ENCODE measurements at regions not wholly inside any gene's neighbourhood (a gene's known extent, or its start where the extent isn't known, plus 50 kb on each side); places are given as distances from the start of the nearest gene placed in this dataset.
A peak's percentile ranks its signal among the peaks of the same experiment; 100 is the strongest.

DNA sequence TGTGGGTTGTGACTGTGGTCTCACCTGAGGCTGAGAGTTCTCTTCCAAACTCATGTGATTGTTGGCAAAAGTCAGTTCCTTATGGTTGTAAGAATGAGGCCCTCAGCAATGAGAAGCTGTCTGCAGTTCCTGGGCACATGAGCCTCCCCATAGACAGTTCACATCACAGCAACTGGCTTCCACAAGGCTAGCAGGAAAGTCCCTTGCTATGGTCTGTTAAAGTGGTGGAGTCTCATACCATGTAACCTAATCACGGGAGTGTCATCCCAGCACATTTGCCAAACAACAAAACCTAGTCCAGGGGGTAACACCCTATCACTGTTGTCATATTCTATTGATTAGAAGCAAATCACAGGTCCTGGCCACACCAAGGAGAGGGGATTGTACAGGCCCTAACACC lies 163.8 kb downstream of the BACH1 start:
- Histone ChIP-seq H3K27me3 (ENCODE audit: control insufficient read depth, insufficient read depth, low read length) (no peaks in the 10 kb centered on the region), H3K9me3 (ENCODE audit: control insufficient read depth, insufficient read depth, low read length) (no peaks in the 10 kb centered on the region), H4K20me1 (ENCODE audit: insufficient read depth, low read length) (no peaks in the 10 kb centered on the region), H3K23ac (ENCODE audit: low read depth, low read length) (no peak overlapping the region), H4K91ac (ENCODE audit: insufficient read depth, low read depth, low read length) (no peak overlapping the region), H3K79me1 (ENCODE audit: low read depth in 1 of 2, low read length in 2 of 2) (no peaks in the 10 kb centered on the region), H2AK5ac (ENCODE audit: low read depth, low read length) (peak overlapping the region; percentile 4; the same call in 1 of the 2 replicates), H3K9ac (ENCODE audit: low read depth, low read length) (no peak overlapping the region), H3K4me1 (ENCODE audit: control insufficient read depth, insufficient read depth, low read length) (no peaks in the 10 kb centered on the region), H2BK15ac (ENCODE audit: low read depth, low read length) (no peak overlapping the region), H3K18ac (ENCODE audit: low read depth, low read length) (no peak overlapping the region), H3K9me1 (ENCODE audit: insufficient read depth, low read length) (peaks cover 6% of the 10 kb centered on the region), H2AFZ (replicated peaks; ENCODE audit: low read length, poor library complexity) (no peak overlapping the region), H3K14ac (replicated peaks; ENCODE audit: low read depth, low read length) (no peak overlapping the region), H4K8ac (ENCODE audit: low read depth in 2 of 2, low read length in 2 of 2) (no peak overlapping the region), H3K4me2 (ENCODE audit: low read depth, low read length) (no peak overlapping the region), H3K36me3 (ENCODE audit: control insufficient read depth, insufficient read depth, low read length) (peaks cover 1% of the 10 kb centered on the region; the same call in 1 of the 2 replicates), H3K4ac (ENCODE audit: low read depth, low read length) (no peak overlapping the region), H2BK5ac (ENCODE audit: low read depth, low read length, poor library complexity, severe bottlenecking) (no peak overlapping the region), H4K5ac (ENCODE audit: low read depth, low read length) (no peak overlapping the region), H2BK20ac (ENCODE audit: low read depth, low read length) (no peak overlapping the region), H2BK120ac (ENCODE audit: low read depth, low read length) (no peak overlapping the region), H3K27ac (ENCODE audit: insufficient read depth, low read length) (no peak overlapping the region), H2AK9ac (replicated peaks; ENCODE audit: low read depth, low read length, poor library complexity) (no peak overlapping the region), H3K56ac (ENCODE audit: extremely low read depth, insufficient read depth, low read length) (no peak overlapping the region), H3K4me3 (ENCODE audit: insufficient read depth, low read depth, low read length) (no peak overlapping the region)
- no peak for ATAC-seq (ENCODE audit: low read depth)
- no peak for TF ChIP-seq FOS (IDR thresholded peaks at IDR 0.05; ENCODE audit: low read depth, low read length)
- no peak for TF ChIP-seq NFE2L2 (IDR thresholded peaks at IDR 0.05; ENCODE audit: low read depth, low read length)
- TF ChIP-seq RFX5 (IDR thresholded peaks at IDR 0.05; ENCODE audit: low read depth, low read length): no peak
- no peak for TF ChIP-seq POLR2A (IDR thresholded peaks at IDR 0.05; ENCODE audit: low read depth, low read length)
- no peak for TF ChIP-seq RCOR1 (IDR thresholded peaks at IDR 0.05; ENCODE audit: insufficient replicate concordance, low read length)
- TF ChIP-seq RAD21 (IDR thresholded peaks at IDR 0.05; ENCODE audit: low read length): no peak
- TF ChIP-seq MAFK (IDR thresholded peaks at IDR 0.05; ENCODE audit: low read depth, low read length): no peak
- no peak for TF ChIP-seq MAZ (IDR thresholded peaks at IDR 0.05; ENCODE audit: borderline replicate concordance, low read depth, low read length)
- BruUV-seq (replicated peaks): no TSS peak
- in situ Hi-C loops (cut with MboI; ENCODE audit: low sequenced_read_pairs): no loop called here
- CTCF ChIA-PET: no interaction called here
- dilution Hi-C loops (cut with HindIII; ENCODE audit: low sequenced_read_pairs, unreplicated experiment): no loop called here
- intact Hi-C loops (cut with micrococcal nuclease): no loop called here
- POLR2A ChIA-PET (ENCODE audit: unreplicated experiment): no interaction called here
- WGBS, 2 experiments (ENCODE audit: extremely low coverage in 2 of 2, insufficient read length in 1 of 2): no CpG with 5 or more reads among the region's 1 CpG
- DNase-seq: no peak
